ENCODE measurements at regions not wholly inside any gene's neighbourhood (a gene's known extent, or its start where the extent isn't known, plus 50 kb on each side); places are given as distances from the start of the nearest gene placed in this dataset.
"Not testable (repeated sequence)": the region's sequence is repeated elsewhere in the genome, so short reads cannot be mapped to it uniquely, and the experiment has no call there.

- DNase-seq (no peak), ATAC-seq (no peak)
- intact Hi-C loops (cut with DNase I): no loop called here
- Histone ChIP-seq H3K27me3 (ENCODE audit: control insufficient read depth, insufficient read depth) (no peaks in the 10 kb centered on the region), H3K9me3 (ENCODE audit: control insufficient read depth, low read length) (no peaks in the 10 kb centered on the region), H3K4me3 (ENCODE audit: low read length) (no peak overlapping the region), H3K27ac (ENCODE audit: low read length) (no peak overlapping the region), H3K4me1 (ENCODE audit: control insufficient read depth, insufficient read depth, low read length) (no peaks in the 10 kb centered on the region)
- WGBS: 50% methylated on average over 1 of the region's 1 CpG
Measured at GRCh38 chr5:99587983-99588382, 659.2 kb upstream of the CHD1 start.

- no peak for ATAC-seq
- Histone ChIP-seq H3K4me3 (ENCODE audit: low read length) (no peak overlapping the region), H3K27ac (ENCODE audit: low read length) (no peak overlapping the region), H3K9me3 (ENCODE audit: control insufficient read depth, low read length) (no peaks in the 10 kb centered on the region), H3K4me1 (ENCODE audit: control insufficient read depth, insufficient read depth, low read length) (no peaks in the 10 kb centered on the region), H3K27me3 (ENCODE audit: control insufficient read depth, insufficient read depth) (no peaks in the 10 kb centered on the region)
- no peak for DNase-seq
- intact Hi-C loops (cut with DNase I): no loop called here
Measured at GRCh38 chr5:99586878-99587277, 658.1 kb upstream of the CHD1 start.

GRCh38 chr5:99581204-99581603 lies 652.4 kb upstream of the CHD1 start:
- ATAC-seq; DNase-seq; H3K27ac ChIP-seq (ENCODE audit: low read length); H3K4me3 ChIP-seq (ENCODE audit: low read length); H3K4me1 ChIP-seq (ENCODE audit: control insufficient read depth, insufficient read depth, low read length); intact Hi-C loops (cut with DNase I); H3K27me3 ChIP-seq (ENCODE audit: control insufficient read depth, insufficient read depth); H3K9me3 ChIP-seq (ENCODE audit: control insufficient read depth, low read length): not testable (repeated sequence)
- WGBS: 34% methylated on average over 3 of the region's 3 CpGs

- ATAC-seq; H3K27me3 ChIP-seq (ENCODE audit: control insufficient read depth, insufficient read depth); H3K4me1 ChIP-seq (ENCODE audit: control insufficient read depth, insufficient read depth, low read length); H3K9me3 ChIP-seq (ENCODE audit: control insufficient read depth, low read length); intact Hi-C loops (cut with DNase I); H3K27ac ChIP-seq (ENCODE audit: low read length); H3K4me3 ChIP-seq (ENCODE audit: low read length): not testable (repeated sequence)
- DNase-seq: peak in 1 of 3 donors; percentile 28
- WGBS: 86% methylated on average over 15 of the region's 15 CpGs
Measured at GRCh38 chr5:99562937-99563627, 634.3 kb upstream of the CHD1 start.

- Histone ChIP-seq H3K27me3 (ENCODE audit: control insufficient read depth, insufficient read depth) (no peaks in the 10 kb centered on the region), H3K27ac (ENCODE audit: low read length) (no peak overlapping the region), H3K4me1 (ENCODE audit: control insufficient read depth, insufficient read depth, low read length) (no peaks in the 10 kb centered on the region), H3K4me3 (ENCODE audit: low read length) (no peak overlapping the region), H3K9me3 (ENCODE audit: control insufficient read depth, low read length) (no peaks in the 10 kb centered on the region)
- DNase-seq: no peak
- intact Hi-C loops (cut with DNase I): no loop called here
- 66% methylated on average over 1 of the region's 1 CpG for WGBS
- ATAC-seq: no peak
Measured at GRCh38 chr5:99553211-99553810, 624.5 kb upstream of the CHD1 start.

GRCh38 chr5:99544356-99544755 lies 615.5 kb upstream of the CHD1 start:
- H3K27me3 ChIP-seq (ENCODE audit: control insufficient read depth, insufficient read depth): no peaks in the 10 kb centered on the region
- intact Hi-C loops (cut with DNase I): no loop called here
- ATAC-seq (no peak), DNase-seq (no peak)
- H3K9me3 ChIP-seq (ENCODE audit: control insufficient read depth, low read length): no peaks in the 10 kb centered on the region
- no peaks in the 10 kb centered on the region for H3K4me1 ChIP-seq (ENCODE audit: control insufficient read depth, insufficient read depth, low read length)
- no peak overlapping the region for H3K4me3 ChIP-seq (ENCODE audit: low read length)
- WGBS: 27% methylated on average over 1 of the region's 1 CpG
- H3K27ac ChIP-seq (ENCODE audit: low read length): no peak overlapping the region

GRCh38 chr5:99543841-99544240 lies 615.0 kb upstream of the CHD1 start:
- intact Hi-C loops (cut with DNase I): no loop called here
- no peak overlapping the region for H3K27ac ChIP-seq (ENCODE audit: low read length)
- no peak for ATAC-seq
- no peaks in the 10 kb centered on the region for H3K27me3 ChIP-seq (ENCODE audit: control insufficient read depth, insufficient read depth)
- no peak for DNase-seq
- no peaks in the 10 kb centered on the region for H3K9me3 ChIP-seq (ENCODE audit: control insufficient read depth, low read length)
- 41% methylated on average over 4 of the region's 4 CpGs for WGBS
- no peak overlapping the region for H3K4me3 ChIP-seq (ENCODE audit: low read length)
- H3K4me1 ChIP-seq (ENCODE audit: control insufficient read depth, insufficient read depth, low read length): no peaks in the 10 kb centered on the region

- ATAC-seq; H3K27me3 ChIP-seq (ENCODE audit: control insufficient read depth, insufficient read depth); H3K9me3 ChIP-seq (ENCODE audit: control insufficient read depth, low read length); H3K4me1 ChIP-seq (ENCODE audit: control insufficient read depth, insufficient read depth, low read length); H3K4me3 ChIP-seq (ENCODE audit: low read length); intact Hi-C loops (cut with DNase I); H3K27ac ChIP-seq (ENCODE audit: low read length): not testable (repeated sequence)
- WGBS: 90% methylated on average over 13 of the region's 13 CpGs
- DNase-seq: peak in 2 of 3 donors; percentile 16 to 19
Measured at GRCh38 chr5:99534241-99534640, 605.4 kb upstream of the CHD1 start.

GRCh38 chr5:99521666-99522065 lies 592.9 kb upstream of the CHD1 start:
- DNase-seq; H3K9me3 ChIP-seq (ENCODE audit: control insufficient read depth, low read length); H3K4me3 ChIP-seq (ENCODE audit: low read length); intact Hi-C loops (cut with DNase I); H3K27me3 ChIP-seq (ENCODE audit: control insufficient read depth, insufficient read depth); H3K27ac ChIP-seq (ENCODE audit: low read length); ATAC-seq; H3K4me1 ChIP-seq (ENCODE audit: control insufficient read depth, insufficient read depth, low read length): not testable (repeated sequence)
- 69% methylated on average over 1 of the region's 1 CpG for WGBS

- H3K27ac ChIP-seq (ENCODE audit: low read length); H3K4me3 ChIP-seq (ENCODE audit: low read length); ATAC-seq; intact Hi-C loops (cut with DNase I); H3K4me1 ChIP-seq (ENCODE audit: control insufficient read depth, insufficient read depth, low read length); DNase-seq; H3K9me3 ChIP-seq (ENCODE audit: control insufficient read depth, low read length); H3K27me3 ChIP-seq (ENCODE audit: control insufficient read depth, insufficient read depth): not testable (repeated sequence)
- WGBS: 52% methylated on average over 6 of the region's 6 CpGs
Measured at GRCh38 chr5:99515864-99516490, 587.2 kb upstream of the CHD1 start.

- WGBS: 48% methylated on average over 1 of the region's 1 CpG
- DNase-seq; intact Hi-C loops (cut with DNase I): not testable (repeated sequence)
Measured at GRCh38 chr5:99510237-99510866, 581.5 kb upstream of the CHD1 start.

More at GRCh38 chr5:99510237-99510866, 581.5 kb upstream of the CHD1 start:
- H3K27ac ChIP-seq (ENCODE audit: low read length); H3K4me1 ChIP-seq (ENCODE audit: control insufficient read depth, insufficient read depth, low read length); H3K9me3 ChIP-seq (ENCODE audit: control insufficient read depth, low read length); H3K4me3 ChIP-seq (ENCODE audit: low read length); H3K27me3 ChIP-seq (ENCODE audit: control insufficient read depth, insufficient read depth); ATAC-seq: not testable (repeated sequence)

Measured in right cardiac atrium (tissue), 5 donors.